Ovary (tissue), 7 donors: ENCODE measurements at regions not wholly inside any gene's neighbourhood (a gene's known extent, or its start where the extent isn't known, plus 50 kb on each side); places are given as distances from the start of the nearest gene placed in this dataset.
"Not testable (repeated sequence)": the region's sequence is repeated elsewhere in the genome, so short reads cannot be mapped to it uniquely, and the experiment has no call there.

Experiments
- DNase-seq, 5 donors: peaks; one replicate each; pipeline ENCODE4 v3.0.0-alpha.2; 2019 to 2020
- H3K27ac ChIP-seq, 2 donors: fragments of 200-600 bp; one replicate each; pipeline versions ENCODE4 v1.5.1 to v1.8.0; 2019 to 2022
- H3K27me3 ChIP-seq: fragments of 200-600 bp; one replicate; pipeline ENCODE4 v1.8.0; 2022
- H3K36me3 ChIP-seq: fragments of 200-600 bp; sonication (generic); one replicate; pipeline ENCODE4 v1.5.1; 2019
- H3K4me1 ChIP-seq: one replicate; pipeline ENCODE4 v1.8.1; 2013; ENCODE audit warnings: mild to moderate bottlenecking, moderate library complexity; ENCODE audit not compliant: insufficient read depth
- H3K4me3 ChIP-seq: fragments of 200-600 bp; sonication (generic); one replicate; pipeline ENCODE4 v1.5.1; 2017
- H3K9me3 ChIP-seq, 2 donors: fragments of 200-600 bp in 1 of 2; sonication (generic) in 1 of 2; one replicate each; pipeline versions ENCODE4 v1.5.1 to v1.8.1; 2013 to 2019; ENCODE audit warnings: mild to moderate bottlenecking in 1 of 2, moderate library complexity in 1 of 2
- CTCF ChIP-seq, 3 donors: fragments of 450-650 bp in 2 of 3; fragments of 200-600 bp in 1 of 3; IDR thresholded peaks; one replicate each; pipeline versions ENCODE4 v1.5.1 to v1.8.0; 2016 to 2022; ENCODE audit warnings: antibody characterized with exemption in 3 of 3, mild to moderate bottlenecking in 1 of 3
- POLR2A ChIP-seq: fragments of 450-650 bp; IDR thresholded peaks from one replicate; pipeline ENCODE4 v1.6.1; 2017; ENCODE audit warnings: antibody characterized with exemption, mild to moderate bottlenecking, moderate library complexity
- WGBS, 3 donors: extraction: QIAGEN DNeasy Blood & Tissue Kit in 1 of 3; methylation state at CpG; one replicate each; pipeline versions ENCODE4 v1.1.5 to v1.1.7; 2013 to 2017; 5-methylcytosine and 5-hydroxymethylcytosine counted together
- intact Hi-C, 4 donors: fragments of 100-400 bp; cut with DNase I; formaldehyde crosslinking; loops; one replicate each; pipeline versions ENCODE4 v1.11.0 to v1.15.1; 2022 to 2023
- donor health status: DM: no; HTN: no; CAD: no; lungs with moderate emphysema.
- donor health status: DM: no; HTN: no; CAD: no.
- donor health status: Bipolar disorder and iron deficiency.
- donor health status: DM: no; HTN: no; CAD: no.
- donor health status: DM: yes; HTN: yes; CAD: no.

- H3K27me3 ChIP-seq, H3K9me3 ChIP-seq, intact Hi-C loops, H3K36me3 ChIP-seq: not testable (repeated sequence)
- peak; percentile 60 to 78 (median 76) for DNase-seq
- WGBS, 3 donors: 4 to 15% (median 7%) methylated on average over 26 to 40 of the region's 46 CpGs
- Histone ChIP-seq H3K4me3 (peak overlapping the region; percentile 7), H3K27ac (peak overlapping the region; percentile 75 to 92), H3K4me1 (peaks cover 32% of the 10 kb centered on the region)
- TF ChIP-seq CTCF (IDR thresholded peaks at IDR 0.05) (peak; percentile 6 to 38 (median 32)), POLR2A (peak; percentile 29)
Observed at GRCh38 chr16:88234421-88235271, 148.1 kb upstream of the ZNF469 start.

- H3K4me3 ChIP-seq, H3K27me3 ChIP-seq, H3K9me3 ChIP-seq, intact Hi-C loops, H3K36me3 ChIP-seq: not testable (repeated sequence)
- peak in 3 of 5 donors; percentile 38 to 50 (median 42) for DNase-seq
- 87 to 95% (median 95%) methylated on average over 6 of the region's 6 CpGs for WGBS, 3 donors
- Histone ChIP-seq H3K27ac (peak overlapping the region; percentile 75 to 92), H3K4me1 (peaks cover 33% of the 10 kb centered on the region)
Observed at GRCh38 chr16:88235691-88236090, 147.1 kb upstream of the ZNF469 start.

GRCh38 chr16:88236229-88236628 is 146.5 kb upstream of the ZNF469 start:
- DNase-seq, H3K27me3 ChIP-seq, H3K36me3 ChIP-seq, intact Hi-C loops, H3K9me3 ChIP-seq, H3K4me3 ChIP-seq: not testable (repeated sequence)
- WGBS, 3 donors: 61 to 70% (median 67%) methylated on average over 7 to 9 of the region's 9 CpGs
- H3K4me1 ChIP-seq: peaks cover 33% of the 10 kb centered on the region
- H3K27ac ChIP-seq: peak overlapping the region in 1 of 2 donors; percentile 92

- H3K9me3 ChIP-seq, H3K4me3 ChIP-seq, H3K36me3 ChIP-seq, H3K27ac ChIP-seq, H3K27me3 ChIP-seq, intact Hi-C loops: not testable (repeated sequence)
- peaks cover 30% of the 10 kb centered on the region for H3K4me1 ChIP-seq
- 85% methylated on average over 7 of the region's 9 CpGs; no CpG with 5 or more reads in 2 of the 3 donors for WGBS, 3 donors
- DNase-seq: peak in 1 of 5 donors; percentile 37
Observed at GRCh38 chr16:88237314-88237713, 145.4 kb upstream of the ZNF469 start.

- H3K27ac ChIP-seq: peak overlapping the region; percentile 67 to 71
- 70 to 76% (median 74%) methylated on average over 10 of the region's 10 CpGs for WGBS, 3 donors
- H3K36me3 ChIP-seq, intact Hi-C loops, H3K27me3 ChIP-seq, H3K9me3 ChIP-seq, H3K4me3 ChIP-seq: not testable (repeated sequence)
- DNase-seq: peak in 2 of 5 donors; percentile 29 to 31
- H3K4me1 ChIP-seq: peaks cover 31% of the 10 kb centered on the region
Observed at GRCh38 chr16:88237761-88238415, 144.9 kb upstream of the ZNF469 start.

- intact Hi-C loops, H3K9me3 ChIP-seq, H3K36me3 ChIP-seq, H3K27me3 ChIP-seq, H3K4me3 ChIP-seq: not testable (repeated sequence)
- Histone ChIP-seq H3K4me1 (peaks cover 30% of the 10 kb centered on the region), H3K27ac (peak overlapping the region; percentile 67 to 71)
- peak; percentile 94 to 98 (median 97) for DNase-seq
- WGBS, 3 donors: 7 to 18% (median 7%) methylated on average over 6 to 8 of the region's 8 CpGs
Observed at GRCh38 chr16:88238732-88239274, 144.0 kb upstream of the ZNF469 start.

GRCh38 chr16:88240118-88240517 is 142.6 kb upstream of the ZNF469 start:
- H3K27me3 ChIP-seq, H3K4me3 ChIP-seq, H3K9me3 ChIP-seq, intact Hi-C loops, H3K36me3 ChIP-seq: not testable (repeated sequence)
- H3K4me1 ChIP-seq: peaks cover 24% of the 10 kb centered on the region
- peak in 4 of 5 donors; percentile 35 to 64 (median 42) for DNase-seq
- WGBS, 3 donors: 33 to 44% (median 34%) methylated on average over 8 of the region's 8 CpGs
- H3K27ac ChIP-seq: peak overlapping the region in 1 of 2 donors; percentile 21

GRCh38 chr16:88240776-88241175 is 142.0 kb upstream of the ZNF469 start:
- H3K36me3 ChIP-seq, H3K9me3 ChIP-seq, H3K27me3 ChIP-seq, intact Hi-C loops, H3K4me3 ChIP-seq: not testable (repeated sequence)
- Histone ChIP-seq H3K4me1 (peaks cover 24% of the 10 kb centered on the region), H3K27ac (peak overlapping the region in 1 of 2 donors; percentile 21)
- WGBS, 3 donors: 87 to 90% (median 90%) methylated on average over 9 to 11 of the region's 11 CpGs
- DNase-seq: peak in 3 of 5 donors; percentile 11 to 40 (median 40)

GRCh38 chr16:88241404-88242311 is 141.1 kb upstream of the ZNF469 start:
- H3K27me3 ChIP-seq, H3K27ac ChIP-seq, H3K4me3 ChIP-seq, intact Hi-C loops, H3K9me3 ChIP-seq, H3K36me3 ChIP-seq: not testable (repeated sequence)
- H3K4me1 ChIP-seq: peaks cover 24% of the 10 kb centered on the region
- DNase-seq: peak in 4 of 5 donors; percentile 16 to 47 (median 40)
- WGBS, 3 donors: 84 to 88% (median 85%) methylated on average over 18 to 19 of the region's 19 CpGs
